ENCODE measurements at regions not wholly inside any gene's neighbourhood (a gene's known extent, or its start where the extent isn't known, plus 50 kb on each side); places are given as distances from the start of the nearest gene placed in this dataset.

GRCh38 chr2:145725876-145726275 is 1206.0 kb upstream of the ZEB2 start:
- DNase-seq (ENCODE audit: low spot score) = no peak

GRCh38 chr2:145724311-145724898 is 1204.5 kb upstream of the ZEB2 start:
- DNase-seq (ENCODE audit: low spot score) = no peak

GRCh38 chr2:145723872-145724271 is 1204.0 kb upstream of the ZEB2 start:
- DNase-seq (ENCODE audit: low spot score) = no peak

- DNase-seq (ENCODE audit: low spot score) = no peak
Observed at GRCh38 chr2:145721681-145722080, 1201.8 kb upstream of the ZEB2 start.

- DNase-seq (ENCODE audit: low spot score) = no peak
Observed at GRCh38 chr2:145715601-145716000, 1195.7 kb upstream of the ZEB2 start.

- DNase-seq (ENCODE audit: low spot score) = no peak
Observed at GRCh38 chr2:145710303-145710702, 1190.4 kb upstream of the ZEB2 start.

- no peak for DNase-seq (ENCODE audit: low spot score)
Observed at GRCh38 chr2:145702305-145702704, 1182.4 kb upstream of the ZEB2 start.

- peak; percentile 78 for DNase-seq (ENCODE audit: low spot score)
Observed at GRCh38 chr2:145692971-145693478, 1173.1 kb upstream of the ZEB2 start.

GRCh38 chr2:145691659-145692058 is 1171.7 kb upstream of the ZEB2 start:
- DNase-seq (ENCODE audit: low spot score) = no peak

- DNase-seq (ENCODE audit: low spot score) = no peak
Observed at GRCh38 chr2:145690183-145690778, 1170.4 kb upstream of the ZEB2 start.

- DNase-seq (ENCODE audit: low spot score) = no peak
Observed at GRCh38 chr2:145689277-145689676, 1169.4 kb upstream of the ZEB2 start.

- DNase-seq (ENCODE audit: low spot score) = no peak
Observed at GRCh38 chr2:145688156-145688555, 1168.2 kb upstream of the ZEB2 start.

- no peak for DNase-seq (ENCODE audit: low spot score)
Observed at GRCh38 chr2:145687442-145688134, 1167.7 kb upstream of the ZEB2 start.

- no peak for DNase-seq (ENCODE audit: low spot score)
Observed at GRCh38 chr2:145685383-145686050, 1165.6 kb upstream of the ZEB2 start.

- peak; percentile 26 for DNase-seq (ENCODE audit: low spot score)
Observed at GRCh38 chr2:145682546-145683157, 1162.7 kb upstream of the ZEB2 start.

GRCh38 chr2:145680276-145680675 is 1160.4 kb upstream of the ZEB2 start:
- no peak for DNase-seq (ENCODE audit: low spot score)

- DNase-seq (ENCODE audit: low spot score) = no peak
Observed at GRCh38 chr2:145677371-145677770, 1157.5 kb upstream of the ZEB2 start.

- DNase-seq (ENCODE audit: low spot score) = no peak
Observed at GRCh38 chr2:145674705-145675104, 1154.8 kb upstream of the ZEB2 start.

- DNase-seq (ENCODE audit: low spot score) = no peak
Observed at GRCh38 chr2:145669301-145669700, 1149.4 kb upstream of the ZEB2 start.

- no peak for DNase-seq (ENCODE audit: low spot score)
Observed at GRCh38 chr2:145666552-145666951, 1146.6 kb upstream of the ZEB2 start.

GRCh38 chr2:145657265-145657664 is 1137.3 kb upstream of the ZEB2 start:
- no peak for DNase-seq (ENCODE audit: low spot score)

GRCh38 chr2:145655165-145655765 is 1135.3 kb upstream of the ZEB2 start:
- no peak for DNase-seq (ENCODE audit: low spot score)
